Activated T-helper 2 cell treated with anti-CD3 and anti-CD28 coated beads, Interferon-gamma antibody, Interleukin-2, Interleukin-4, amounts not matched to agents 10 μg/mL and 5 μg/mL and 100 μg/mL, durations not matched to agents 14 hours and 24 hours and 36 hours (primary cell): ENCODE measurements at regions not wholly inside any gene's neighbourhood (a gene's known extent, or its start where the extent isn't known, plus 50 kb on each side); places are given as distances from the start of the nearest gene placed in this dataset.

Source experiments
- DNase-seq: peaks from one replicate; pipeline ENCODE4 v3.0.0; 2021; ENCODE audit warnings: low spot score
- H3K27ac Mint-ChIP-seq: one replicate; pipeline ENCODE4 v1.8.0; 2021; ENCODE audit warnings: mixed read lengths
- H3K27me3 Mint-ChIP-seq: one replicate; pipeline ENCODE4 v1.8.0; 2021; ENCODE audit warnings: low read depth, mixed read lengths
- H3K36me3 Mint-ChIP-seq: one replicate; pipeline ENCODE4 v1.8.0; 2021; ENCODE audit warnings: low read depth, mixed read lengths
- H3K4me1 Mint-ChIP-seq: one replicate; pipeline ENCODE4 v1.8.0; 2021; ENCODE audit warnings: low read depth, mixed read lengths
- H3K4me3 Mint-ChIP-seq: one replicate; pipeline ENCODE4 v1.8.0; 2021; ENCODE audit warnings: low read depth, mild to moderate bottlenecking, moderate library complexity, mixed read lengths
- H3K9me3 Mint-ChIP-seq: one replicate; pipeline ENCODE4 v1.8.0; 2021; ENCODE audit warnings: mixed read lengths
- intact Hi-C: fragments of 100-400 bp; cut with micrococcal nuclease; formaldehyde crosslinking; loops from one replicate; pipeline ENCODE4 v1.15.1; 2023

- H3K4me3 Mint-ChIP-seq: no peak overlapping the region
- no peaks in the 10 kb centered on the region for H3K27me3 Mint-ChIP-seq
These were observed 340.8 kb downstream of the MN1 start for GRCh38 chr22:27460591-27461347.

GRCh38 chr22:27461470-27461869 lies 340.1 kb downstream of the MN1 start:
- H3K4me3 Mint-ChIP-seq: no peak overlapping the region
- intact Hi-C loops: no loop called here

More at GRCh38 chr22:27460591-27461347, 340.8 kb downstream of the MN1 start:
- Mint-ChIP-seq H3K4me1 (no peaks in the 10 kb centered on the region), H3K9me3 (no peaks in the 10 kb centered on the region), H3K36me3 (no peaks in the 10 kb centered on the region), H3K27ac (no peak overlapping the region)
- no peak for DNase-seq
- intact Hi-C loops: no loop called here

GRCh38 chr22:27462190-27462589 lies 339.4 kb downstream of the MN1 start:
- H3K4me1 Mint-ChIP-seq: no peaks in the 10 kb centered on the region
- no peak for DNase-seq
- no peaks in the 10 kb centered on the region for H3K27me3 Mint-ChIP-seq
- no peaks in the 10 kb centered on the region for H3K9me3 Mint-ChIP-seq
- intact Hi-C loops: no loop called here
- no peak overlapping the region for H3K27ac Mint-ChIP-seq
- H3K4me3 Mint-ChIP-seq: no peak overlapping the region
- H3K36me3 Mint-ChIP-seq: no peaks in the 10 kb centered on the region

More at GRCh38 chr22:27461470-27461869, 340.1 kb downstream of the MN1 start:
- Mint-ChIP-seq H3K27me3 (no peaks in the 10 kb centered on the region), H3K9me3 (no peaks in the 10 kb centered on the region), H3K4me1 (no peaks in the 10 kb centered on the region), H3K36me3 (no peaks in the 10 kb centered on the region), H3K27ac (no peak overlapping the region)
- DNase-seq: no peak

GRCh38 chr22:27463121-27463660 lies 338.4 kb downstream of the MN1 start:
- intact Hi-C loops: no loop called here
- Mint-ChIP-seq H3K9me3 (no peaks in the 10 kb centered on the region), H3K27me3 (no peaks in the 10 kb centered on the region), H3K4me1 (no peaks in the 10 kb centered on the region), H3K27ac (no peak overlapping the region), H3K4me3 (no peak overlapping the region), H3K36me3 (no peaks in the 10 kb centered on the region)
- DNase-seq: no peak

- Mint-ChIP-seq H3K9me3 (no peaks in the 10 kb centered on the region), H3K4me1 (no peaks in the 10 kb centered on the region), H3K4me3 (no peak overlapping the region), H3K36me3 (no peaks in the 10 kb centered on the region), H3K27me3 (no peaks in the 10 kb centered on the region), H3K27ac (no peak overlapping the region)
- no peak for DNase-seq
- intact Hi-C loops: no loop called here
These were observed 335.3 kb downstream of the MN1 start for GRCh38 chr22:27466229-27466628.

- no peaks in the 10 kb centered on the region for H3K4me1 Mint-ChIP-seq
- no peaks in the 10 kb centered on the region for H3K36me3 Mint-ChIP-seq
- intact Hi-C loops: no loop called here
- H3K27ac Mint-ChIP-seq: no peak overlapping the region
- no peaks in the 10 kb centered on the region for H3K9me3 Mint-ChIP-seq
- H3K4me3 Mint-ChIP-seq: no peak overlapping the region
- no peak for DNase-seq
- H3K27me3 Mint-ChIP-seq: no peaks in the 10 kb centered on the region
These were observed 334.6 kb downstream of the MN1 start for GRCh38 chr22:27466778-27467438.

GRCh38 chr22:27467711-27468110 lies 333.8 kb downstream of the MN1 start:
- Mint-ChIP-seq H3K36me3 (no peaks in the 10 kb centered on the region), H3K4me3 (no peak overlapping the region), H3K27ac (no peak overlapping the region), H3K27me3 (no peaks in the 10 kb centered on the region), H3K9me3 (no peaks in the 10 kb centered on the region), H3K4me1 (no peaks in the 10 kb centered on the region)
- DNase-seq: no peak
- intact Hi-C loops: no loop called here

- Mint-ChIP-seq H3K4me3 (no peak overlapping the region), H3K9me3 (no peaks in the 10 kb centered on the region), H3K27ac (no peak overlapping the region), H3K27me3 (no peaks in the 10 kb centered on the region), H3K4me1 (no peaks in the 10 kb centered on the region), H3K36me3 (no peaks in the 10 kb centered on the region)
- intact Hi-C loops: no loop called here
- DNase-seq: no peak
These were observed 332.8 kb downstream of the MN1 start for GRCh38 chr22:27468712-27469111.

GRCh38 chr22:27470169-27470772 lies 331.3 kb downstream of the MN1 start:
- H3K4me3 Mint-ChIP-seq: no peak overlapping the region
- intact Hi-C loops: no loop called here
- H3K9me3 Mint-ChIP-seq: no peaks in the 10 kb centered on the region
- DNase-seq: no peak
- no peaks in the 10 kb centered on the region for H3K4me1 Mint-ChIP-seq
- no peaks in the 10 kb centered on the region for H3K36me3 Mint-ChIP-seq
- no peak overlapping the region for H3K27ac Mint-ChIP-seq
- H3K27me3 Mint-ChIP-seq: no peaks in the 10 kb centered on the region

GRCh38 chr22:27472975-27473374 lies 328.6 kb downstream of the MN1 start:
- no peak for DNase-seq
- H3K36me3 Mint-ChIP-seq: no peaks in the 10 kb centered on the region
- no peak overlapping the region for H3K4me3 Mint-ChIP-seq
- no peaks in the 10 kb centered on the region for H3K4me1 Mint-ChIP-seq
- no peaks in the 10 kb centered on the region for H3K9me3 Mint-ChIP-seq
- no peaks in the 10 kb centered on the region for H3K27me3 Mint-ChIP-seq
- intact Hi-C loops: no loop called here
- H3K27ac Mint-ChIP-seq: no peak overlapping the region

GRCh38 chr22:27473533-27473932 lies 328.0 kb downstream of the MN1 start:
- Mint-ChIP-seq H3K27ac (no peak overlapping the region), H3K27me3 (no peaks in the 10 kb centered on the region), H3K9me3 (no peaks in the 10 kb centered on the region), H3K36me3 (no peaks in the 10 kb centered on the region), H3K4me1 (no peaks in the 10 kb centered on the region), H3K4me3 (no peak overlapping the region)
- intact Hi-C loops: no loop called here
- DNase-seq: no peak

- Mint-ChIP-seq H3K27ac (no peak overlapping the region), H3K9me3 (no peaks in the 10 kb centered on the region), H3K4me3 (no peak overlapping the region), H3K36me3 (no peaks in the 10 kb centered on the region), H3K4me1 (no peaks in the 10 kb centered on the region), H3K27me3 (no peaks in the 10 kb centered on the region)
- no peak for DNase-seq
- intact Hi-C loops: no loop called here
These were observed 327.4 kb downstream of the MN1 start for GRCh38 chr22:27474112-27474571.
